Lower leg skin (tissue), 3 donors: ENCODE measurements at regions not wholly inside any gene's neighbourhood (a gene's known extent, or its start where the extent isn't known, plus 50 kb on each side); places are given as distances from the start of the nearest gene placed in this dataset.

Experiments used
- CTCF ChIP-seq, 3 donors: fragments of 450-650 bp; IDR thresholded peaks; one replicate each; pipeline ENCODE4 v1.5.1; 2016; ENCODE audit warnings: antibody characterized with exemption in 3 of 3, mild to moderate bottlenecking in 3 of 3, moderate library complexity in 2 of 3
- POLR2A ChIP-seq, 2 donors: fragments of 450-650 bp; IDR thresholded peaks; one replicate each; pipeline ENCODE4 v1.6.1; 2016 to 2017; ENCODE audit warnings: antibody characterized with exemption in 2 of 2, mild to moderate bottlenecking in 1 of 2, moderate library complexity in 1 of 2

- no peak for TF ChIP-seq CTCF (IDR thresholded peaks at IDR 0.05)
- TF ChIP-seq POLR2A (IDR thresholded peaks at IDR 0.05): no peak
These were observed 317.1 kb upstream of the CDH8 start for GRCh38 chr16:62353355-62353754.
